A673 (cell line): ENCODE measurements at regions not wholly inside any gene's neighbourhood (a gene's known extent, or its start where the extent isn't known, plus 50 kb on each side); places are given as distances from the start of the nearest gene placed in this dataset.

Experiments
- BruUV-seq: library from RNA; stranded (reverse); fragments of 400-500 nt; replicated peaks from 2 replicates; lab custom pipeline; 2021; lab: Mats Ljungman, UMichigan
- CTCF ChIA-PET: fragments of 300-600 bp; sonication (Branson Sonifier 250); formaldehyde crosslinking; loops from one replicate; lab custom pipeline; 2022; ENCODE audit warnings: antibody characterized with exemption; lab: Charles Lee
- POLR2A ChIA-PET: fragments of 300-600 bp; sonication (Branson Sonifier 250); formaldehyde crosslinking; loops from one replicate; lab custom pipeline; 2022; ENCODE audit warnings: antibody characterized with exemption; ENCODE audit not compliant: low non-redundant PET; lab: Charles Lee
- DNase-seq: peaks from one replicate; pipeline ENCODE4 v3.0.0-alpha.2; 2015; ENCODE audit warnings: low spot score
- H3K27ac ChIP-seq: fragments of 200-600 bp; sonication (generic); 2 replicates; pipeline ENCODE4 v1.5.1; 2016; ENCODE audit warnings: mixed run types, low read depth, mild to moderate bottlenecking, mixed read lengths, antibody characterized with exemption, low read length; ENCODE audit not compliant: poor library complexity, severe bottlenecking
- H3K27me3 ChIP-seq: fragments of 200-600 bp; sonication (generic); replicated peaks from 2 replicates; pipeline ENCODE4 v1.6.1; 2017; ENCODE audit warnings: mixed run types, low read depth, mild to moderate bottlenecking, mixed read lengths, antibody characterized with exemption, low read length; ENCODE audit not compliant: insufficient read depth, poor library complexity
- H3K36me3 ChIP-seq: fragments of 200-600 bp; sonication (generic); 2 replicates; pipeline ENCODE4 v1.6.1; 2016; ENCODE audit warnings: mixed run types, mild to moderate bottlenecking, mixed read lengths, antibody characterized with exemption, low read length; ENCODE audit not compliant: insufficient read depth, poor library complexity, severe bottlenecking
- H3K4me1 ChIP-seq: fragments of 200-600 bp; sonication (generic); 2 replicates; pipeline ENCODE4 v1.6.1; 2017; ENCODE audit warnings: mixed run types, mild to moderate bottlenecking, mixed read lengths, antibody characterized with exemption, low read length; ENCODE audit not compliant: insufficient read depth, poor library complexity, severe bottlenecking
- H3K4me3 ChIP-seq: fragments of 200-600 bp; sonication (generic); 2 replicates; pipeline ENCODE4 v1.5.1; 2016; ENCODE audit warnings: low read depth, mixed run types, mild to moderate bottlenecking, mixed read lengths, low read length; ENCODE audit not compliant: poor library complexity, severe bottlenecking
- H3K9me3 ChIP-seq: fragments of 200-600 bp; sonication (generic); 2 replicates; pipeline ENCODE4 v1.6.1; 2016; ENCODE audit warnings: mixed run types, low read depth, mild to moderate bottlenecking, mixed read lengths, antibody characterized with exemption, low read length; ENCODE audit not compliant: poor library complexity, severe bottlenecking
- CTCF ChIP-seq: fragments of 300-800, 200-600 bp; sonication (generic); conservative IDR thresholded peaks from 2 replicates; pipeline ENCODE4 v1.5.1; 2017; ENCODE audit warnings: low read depth, mild to moderate bottlenecking, antibody characterized with exemption, low read length, moderate library complexity, mixed read lengths
- EZH2 ChIP-seq: fragments of 200-600 bp; sonication (generic); IDR thresholded peaks from 2 replicates; pipeline ENCODE4 v1.6.1; 2017; ENCODE audit warnings: borderline replicate concordance, low read depth, mild to moderate bottlenecking, mixed read lengths, antibody characterized with exemption, low read length; ENCODE audit not compliant: poor library complexity, severe bottlenecking
- intact Hi-C: fragments of 100-400 bp; cut with micrococcal nuclease; formaldehyde crosslinking; loops from one replicate; pipeline ENCODE4 v1.10.0; 2022; ENCODE audit not compliant: unreplicated experiment

GRCh38 chr3:55320928-55321327, 166.2 kb downstream of the WNT5A start:
- Histone ChIP-seq H3K4me3 (no peak overlapping the region), H3K9me3 (no peaks in the 10 kb centered on the region), H3K27me3 (no peaks in the 10 kb centered on the region), H3K27ac (no peak overlapping the region), H3K4me1 (no peaks in the 10 kb centered on the region), H3K36me3 (no peaks in the 10 kb centered on the region)
- no peak for TF ChIP-seq EZH2
- no peak for TF ChIP-seq CTCF
- no peak for DNase-seq
- intact Hi-C loops = no loop called here
- ChIA-PET CTCF (no interaction called here), POLR2A (no interaction called here)
- BruUV-seq = no TSS peak

GRCh38 chr3:55315396-55315795, 171.7 kb downstream of the WNT5A start:
- Histone ChIP-seq H3K27ac (no peak overlapping the region), H3K27me3 (no peaks in the 10 kb centered on the region), H3K9me3 (no peaks in the 10 kb centered on the region), H3K4me3 (no peak overlapping the region), H3K36me3 (no peaks in the 10 kb centered on the region), H3K4me1 (no peaks in the 10 kb centered on the region)
- DNase-seq = no peak
- TF ChIP-seq CTCF = no peak
- TF ChIP-seq EZH2 = no peak
- intact Hi-C loops = no loop called here
- POLR2A ChIA-PET = no interaction called here
- BruUV-seq = no TSS peak
- CTCF ChIA-PET = no interaction called here

DNA sequence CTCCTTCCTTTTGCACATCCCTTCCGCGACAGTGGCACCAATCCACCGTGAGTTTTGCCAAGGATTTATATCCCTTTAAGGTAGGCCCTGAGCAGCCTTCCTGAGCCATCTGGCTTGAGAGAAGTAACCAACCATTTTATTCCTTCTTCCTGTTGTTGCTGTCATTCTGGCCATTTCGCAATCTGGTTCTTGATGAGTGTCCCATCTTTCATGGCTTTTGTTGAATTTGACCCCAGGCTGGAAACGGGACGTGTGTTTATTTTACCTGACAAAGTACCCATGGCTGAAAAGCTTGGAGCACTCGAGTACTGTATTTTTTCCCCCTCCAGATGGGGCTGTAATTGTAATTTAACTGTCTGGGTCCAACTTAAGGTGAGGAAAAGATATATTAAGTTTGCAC, 173.4 kb downstream of the WNT5A start:
- H3K9me3 ChIP-seq = no peaks in the 10 kb centered on the region
- ChIA-PET CTCF (no interaction called here), POLR2A (no interaction called here)
- no peak overlapping the region for H3K27ac ChIP-seq
- no TSS peak for BruUV-seq
- DNase-seq = no peak
- intact Hi-C loops = no loop called here
- H3K4me1 ChIP-seq = no peaks in the 10 kb centered on the region
- H3K36me3 ChIP-seq = no peaks in the 10 kb centered on the region
- no peaks in the 10 kb centered on the region for H3K27me3 ChIP-seq
- no peak for TF ChIP-seq CTCF
- TF ChIP-seq EZH2 = no peak
- no peak overlapping the region for H3K4me3 ChIP-seq
